Breast epithelium (tissue), 4 donors: ENCODE measurements at regions not wholly inside any gene's neighbourhood (a gene's known extent, or its start where the extent isn't known, plus 50 kb on each side); places are given as distances from the start of the nearest gene placed in this dataset.
A peak's percentile ranks its signal among the peaks of the same experiment; 100 is the strongest.

Experiments
- DNase-seq, 2 donors: peaks; one replicate each; pipeline ENCODE4 v3.0.0-alpha.2; 2019; ENCODE audit warnings: low spot score in 2 of 2
- H3K27ac ChIP-seq, 2 donors: fragments of 200-600 bp; sonication (generic) in 1 of 2; one replicate each; pipeline ENCODE4 v1.5.1; 2016 to 2019; ENCODE audit warnings: mild to moderate bottlenecking in 1 of 2
- H3K27me3 ChIP-seq, 2 donors: fragments of 200-600 bp; sonication (generic) in 1 of 2; one replicate each; pipeline versions ENCODE4 v1.5.1 to v1.6.0; 2017 to 2019; ENCODE audit warnings: control low read depth in 1 of 2, mild to moderate bottlenecking in 1 of 2
- H3K36me3 ChIP-seq: fragments of 200-600 bp; one replicate; pipeline ENCODE4 v1.5.1; 2019
- H3K4me1 ChIP-seq, 2 donors: fragments of 200-600 bp; sonication (generic); one replicate each; pipeline ENCODE4 v1.5.1; 2016 to 2019; ENCODE audit warnings: control low read depth in 1 of 2
- H3K4me3 ChIP-seq, 3 donors: fragments of 200-600 bp; sonication (generic); 1 replicate in 2 of 3; 2 replicates in 1 of 3; pipeline ENCODE4 v1.5.1; 2016 to 2019; ENCODE audit warnings: mild to moderate bottlenecking in 3 of 3, moderate library complexity in 2 of 3
- H3K9me3 ChIP-seq, 2 donors: fragments of 200-600 bp; sonication (generic) in 1 of 2; one replicate each; pipeline ENCODE4 v1.5.1; 2016 to 2019; ENCODE audit warnings: control low read depth in 1 of 2
- POLR2A ChIP-seq: fragments of 450-650 bp; IDR thresholded peaks from one replicate; pipeline ENCODE4 v1.6.1; 2016; ENCODE audit warnings: antibody characterized with exemption, mild to moderate bottlenecking, moderate library complexity
- POLR2AphosphoS5 ChIP-seq, 3 donors: sonication (generic); formaldehyde crosslinking; IDR thresholded peaks; one replicate each; pipeline ENCODE4 v1.6.1; 2017; ENCODE audit warnings: antibody characterized with exemption in 3 of 3
- intact Hi-C: fragments of 100-400 bp; cut with DNase I; formaldehyde crosslinking; loops from one replicate; pipeline ENCODE4 v1.15.1; 2023; ENCODE audit warnings: low total_unique reads
- TF ChIP-seq, protein P1 (sequence below), 3 donors: fragments of 450-650 bp; IDR thresholded peaks; one replicate each; pipeline ENCODE4 v1.5.1; 2016 to 2017; ENCODE audit warnings: antibody characterized with exemption in 3 of 3, mild to moderate bottlenecking in 3 of 3, moderate library complexity in 3 of 3

DNA sequence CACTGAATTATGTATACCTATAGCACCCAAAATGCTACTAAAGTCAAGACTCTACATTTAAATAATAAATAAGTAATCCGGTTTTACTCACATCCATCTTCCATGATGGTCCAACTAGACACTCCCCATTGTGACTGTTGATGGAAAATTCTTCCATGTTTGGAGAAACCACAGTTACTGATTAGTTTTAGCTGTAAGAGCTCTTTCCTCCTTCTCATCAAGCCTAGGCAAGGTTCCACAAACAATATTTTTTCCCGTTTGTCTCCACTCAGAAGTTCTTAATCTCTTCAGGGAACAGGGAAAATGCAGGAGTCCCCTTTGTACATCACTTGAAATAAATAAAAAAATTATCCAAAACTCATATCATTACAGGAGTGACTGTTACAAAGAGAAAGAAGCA is 70.7 kb upstream of the EDNRB start:
- H3K27me3 ChIP-seq = no peaks in the 10 kb centered on the region
- H3K27ac ChIP-seq = no peak overlapping the region

DNA sequence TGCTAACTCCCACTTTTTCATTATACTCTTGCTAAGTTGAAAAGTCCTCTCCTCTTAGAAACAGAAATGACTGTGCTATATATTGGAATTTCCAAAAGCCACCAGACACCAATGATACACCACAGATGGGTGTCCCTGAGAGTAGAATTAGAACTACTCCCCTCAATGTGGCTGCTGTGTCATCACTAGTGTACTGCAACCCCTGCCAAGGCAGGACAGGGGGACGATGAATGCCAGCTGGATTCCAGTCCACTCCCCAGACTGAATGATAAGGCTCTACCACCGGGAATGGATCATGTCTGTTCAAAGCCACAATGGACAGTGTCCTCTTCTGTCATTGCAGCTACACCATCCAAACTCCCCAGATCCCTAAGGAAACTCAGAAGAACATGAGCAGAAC is 69.7 kb upstream of the EDNRB start:
- Histone ChIP-seq H3K4me1 (no peaks in the 10 kb centered on the region), H3K27me3 (no peaks in the 10 kb centered on the region), H3K27ac (no peak overlapping the region), H3K36me3 (no peaks in the 10 kb centered on the region), H3K4me3 (no peak overlapping the region), H3K9me3 (no peaks in the 10 kb centered on the region)
- TF ChIP-seq POLR2AphosphoS5 (IDR thresholded peaks at IDR 0.05) (no peak), POLR2A (no peak)
- TF ChIP-seq, protein P1, sequence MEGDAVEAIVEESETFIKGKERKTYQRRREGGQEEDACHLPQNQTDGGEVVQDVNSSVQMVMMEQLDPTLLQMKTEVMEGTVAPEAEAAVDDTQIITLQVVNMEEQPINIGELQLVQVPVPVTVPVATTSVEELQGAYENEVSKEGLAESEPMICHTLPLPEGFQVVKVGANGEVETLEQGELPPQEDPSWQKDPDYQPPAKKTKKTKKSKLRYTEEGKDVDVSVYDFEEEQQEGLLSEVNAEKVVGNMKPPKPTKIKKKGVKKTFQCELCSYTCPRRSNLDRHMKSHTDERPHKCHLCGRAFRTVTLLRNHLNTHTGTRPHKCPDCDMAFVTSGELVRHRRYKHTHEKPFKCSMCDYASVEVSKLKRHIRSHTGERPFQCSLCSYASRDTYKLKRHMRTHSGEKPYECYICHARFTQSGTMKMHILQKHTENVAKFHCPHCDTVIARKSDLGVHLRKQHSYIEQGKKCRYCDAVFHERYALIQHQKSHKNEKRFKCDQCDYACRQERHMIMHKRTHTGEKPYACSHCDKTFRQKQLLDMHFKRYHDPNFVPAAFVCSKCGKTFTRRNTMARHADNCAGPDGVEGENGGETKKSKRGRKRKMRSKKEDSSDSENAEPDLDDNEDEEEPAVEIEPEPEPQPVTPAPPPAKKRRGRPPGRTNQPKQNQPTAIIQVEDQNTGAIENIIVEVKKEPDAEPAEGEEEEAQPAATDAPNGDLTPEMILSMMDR (IDR thresholded peaks at IDR 0.05) = no peak
- intact Hi-C loops = no loop called here
- no peak for DNase-seq

More for the DNA sequence above, 70.7 kb upstream of the EDNRB start:
- H3K36me3 ChIP-seq = no peaks in the 10 kb centered on the region
- no peaks in the 10 kb centered on the region for H3K4me1 ChIP-seq
- TF ChIP-seq POLR2AphosphoS5 (IDR thresholded peaks at IDR 0.05) (no peak), POLR2A (no peak)
- TF ChIP-seq, protein P1 (IDR thresholded peaks at IDR 0.05) = no peak
- H3K4me3 ChIP-seq = no peak overlapping the region
- intact Hi-C loops = no loop called here
- no peak for DNase-seq
- no peaks in the 10 kb centered on the region for H3K9me3 ChIP-seq

GRCh38 chr13:77986713-77987112 is 68.1 kb upstream of the EDNRB start:
- Histone ChIP-seq H3K27me3 (no peaks in the 10 kb centered on the region), H3K27ac (no peak overlapping the region), H3K4me3 (no peak overlapping the region), H3K36me3 (no peaks in the 10 kb centered on the region), H3K9me3 (no peaks in the 10 kb centered on the region), H3K4me1 (no peaks in the 10 kb centered on the region)
- intact Hi-C loops = no loop called here
- TF ChIP-seq, protein P1 (IDR thresholded peaks at IDR 0.05) = no peak
- TF ChIP-seq POLR2AphosphoS5 (IDR thresholded peaks at IDR 0.05) (no peak), POLR2A (no peak)
- no peak for DNase-seq

GRCh38 chr13:77985866-77986636 is 67.4 kb upstream of the EDNRB start:
- H3K27ac ChIP-seq = no peak overlapping the region
- no peak for DNase-seq
- no peaks in the 10 kb centered on the region for H3K27me3 ChIP-seq
- intact Hi-C loops = no loop called here
- no peaks in the 10 kb centered on the region for H3K36me3 ChIP-seq
- no peak overlapping the region for H3K4me3 ChIP-seq
- H3K9me3 ChIP-seq = no peaks in the 10 kb centered on the region
- H3K4me1 ChIP-seq = no peaks in the 10 kb centered on the region
- no peak for TF ChIP-seq POLR2AphosphoS5 (IDR thresholded peaks at IDR 0.05)
- no peak for TF ChIP-seq POLR2A
- TF ChIP-seq, protein P1 (IDR thresholded peaks at IDR 0.05) = no peak

DNA sequence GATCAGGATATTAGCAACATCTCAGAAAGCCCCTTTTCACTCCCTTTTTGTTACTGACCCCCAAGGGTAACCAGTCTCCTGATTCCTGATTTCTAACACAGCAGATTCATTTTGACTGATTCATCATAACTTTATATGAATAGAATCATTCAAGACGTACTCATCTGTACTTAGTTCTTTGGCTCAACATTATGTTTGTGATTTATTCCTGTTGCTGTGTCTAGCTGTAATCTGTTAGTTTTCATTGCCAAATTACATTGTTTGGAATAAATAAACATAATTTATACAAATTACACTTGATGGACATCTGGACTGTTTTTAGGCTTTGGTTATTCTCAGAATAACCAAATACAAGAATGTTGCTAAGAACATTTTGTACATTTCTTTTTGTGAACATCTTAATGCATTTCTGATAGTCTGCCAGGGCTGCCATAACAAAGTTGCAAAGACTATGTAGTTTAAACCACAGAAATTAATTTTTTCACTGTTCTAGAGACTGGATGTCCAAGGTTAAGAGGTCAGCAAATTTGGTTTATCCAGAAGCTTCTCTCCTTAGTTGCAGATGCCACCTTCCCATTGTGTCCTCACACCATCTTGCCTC is 62.8 kb upstream of the EDNRB start:
- intact Hi-C loops = no loop called here
- H3K9me3 ChIP-seq = no peaks in the 10 kb centered on the region
- H3K4me1 ChIP-seq = no peaks in the 10 kb centered on the region
- DNase-seq = no peak
- TF ChIP-seq, protein P1 (IDR thresholded peaks at IDR 0.05) = no peak
- TF ChIP-seq POLR2AphosphoS5 (IDR thresholded peaks at IDR 0.05) = no peak
- no peaks in the 10 kb centered on the region for H3K27me3 ChIP-seq
- no peak overlapping the region for H3K4me3 ChIP-seq
- H3K27ac ChIP-seq = peak overlapping the region in 1 of 2 donors; percentile 14
- no peaks in the 10 kb centered on the region for H3K36me3 ChIP-seq
